Astrocyte of the spinal cord (primary cell): ENCODE measurements at regions not wholly inside any gene's neighbourhood (a gene's known extent, or its start where the extent isn't known, plus 50 kb on each side); places are given as distances from the start of the nearest gene placed in this dataset.

ENCODE experiments used
- DNase-seq: peaks from one replicate; pipeline ENCODE4 v3.0.0; 2011; ENCODE audit warnings: low read depth, low spot score
- H3K4me3 ChIP-seq: 2 replicates; pipeline ENCODE4 v1.5.1; 2011; ENCODE audit warnings: low read depth, mild to moderate bottlenecking, low read length, moderate library complexity
- CTCF ChIP-seq: IDR thresholded peaks from 2 replicates; pipeline ENCODE4 v1.5.1; 2012; ENCODE audit warnings: low read depth, mild to moderate bottlenecking, low read length, inconsistent platforms
- in situ Hi-C: cut with HindIII; loops from 2 replicates; pipeline ENCODE4 v1.10.0; 2017; ENCODE audit warnings: low sequenced_read_pairs

DNA sequence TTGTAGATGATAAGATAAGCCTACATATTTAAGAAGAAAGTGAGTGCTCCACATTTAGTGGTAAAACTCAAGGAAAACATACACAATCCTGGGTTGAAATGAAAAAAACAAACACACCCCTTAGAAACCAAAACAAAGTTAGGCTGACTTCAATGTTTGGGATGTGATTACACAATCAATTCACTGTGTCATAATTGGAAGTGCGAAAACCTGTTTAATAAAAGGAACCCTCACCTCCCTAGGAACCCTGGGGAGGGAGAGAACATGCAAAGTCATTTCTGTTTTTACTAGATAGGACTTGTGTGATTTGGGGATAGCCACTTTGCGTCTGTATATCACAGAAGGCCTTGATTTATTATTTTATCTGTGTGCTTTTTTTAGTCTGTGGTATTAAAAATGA lies 275.0 kb downstream of the NFKBIZ start:
- DNase-seq = peak; percentile 35
- no peak overlapping the region for H3K4me3 ChIP-seq
- TF ChIP-seq CTCF = no peak
- in situ Hi-C loops = no loop called here

- TF ChIP-seq CTCF = no peak
- no peak overlapping the region for H3K4me3 ChIP-seq
- in situ Hi-C loops = no loop called here
- no peak for DNase-seq
These were observed 275.4 kb downstream of the NFKBIZ start for GRCh38 chr3:102124704-102125103.

DNA sequence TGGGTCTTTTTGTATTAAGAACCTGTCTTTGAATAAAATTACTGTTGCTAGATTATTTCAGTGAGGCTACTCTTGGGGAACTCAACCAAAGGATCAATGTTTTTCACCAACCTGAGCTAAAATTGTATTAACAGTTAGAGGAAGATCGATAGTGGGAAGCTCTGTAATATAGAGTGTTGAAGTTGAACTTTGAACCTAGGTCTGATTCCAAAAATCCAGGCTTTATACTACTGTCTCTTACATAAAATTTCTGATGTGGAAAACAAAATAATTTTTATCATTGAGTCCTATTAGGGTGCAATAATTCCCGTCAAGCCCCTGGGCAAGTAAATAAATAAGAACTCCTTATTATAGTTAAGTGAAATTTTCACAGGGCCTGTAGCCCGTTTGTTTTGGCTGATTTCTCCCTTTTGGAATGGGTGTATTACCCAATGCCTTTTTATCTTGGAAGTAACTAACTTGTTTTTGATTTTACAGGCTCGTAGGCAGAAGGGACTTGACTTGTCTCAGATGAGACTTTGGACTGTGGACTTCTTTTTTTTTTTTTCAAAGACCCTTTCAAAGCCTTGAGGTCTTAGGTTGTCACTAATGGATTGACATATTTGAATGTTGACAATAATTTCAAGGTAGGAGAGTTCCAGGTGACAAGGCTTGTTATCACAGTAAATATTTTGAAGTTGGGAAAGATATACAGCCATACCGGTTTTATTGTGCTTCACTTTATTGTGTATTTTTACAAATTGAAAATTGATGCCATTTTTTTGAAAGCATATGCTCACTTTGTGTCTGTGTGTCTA lies 276.1 kb downstream of the NFKBIZ start:
- TF ChIP-seq CTCF = no peak
- in situ Hi-C loops = no loop called here
- DNase-seq = no peak
- no peak overlapping the region for H3K4me3 ChIP-seq

GRCh38 chr3:102125994-102126368 lies 276.7 kb downstream of the NFKBIZ start:
- in situ Hi-C loops = no loop called here
- DNase-seq = no peak
- H3K4me3 ChIP-seq = no peak overlapping the region
- TF ChIP-seq CTCF = no peak

- DNase-seq = peak; percentile 85
- no peak for TF ChIP-seq CTCF
- in situ Hi-C loops = no loop called here
- no peak overlapping the region for H3K4me3 ChIP-seq
These were observed 280.7 kb downstream of the NFKBIZ start for GRCh38 chr3:102129760-102130608.

GRCh38 chr3:102132370-102132769 lies 283.1 kb downstream of the NFKBIZ start:
- no peak overlapping the region for H3K4me3 ChIP-seq
- DNase-seq = no peak
- TF ChIP-seq CTCF = no peak
- in situ Hi-C loops = no loop called here
